Cardiac septum (tissue), 1 donor: ENCODE measurements at regions not wholly inside any gene's neighbourhood (a gene's known extent, or its start where the extent isn't known, plus 50 kb on each side); places are given as distances from the start of the nearest gene placed in this dataset.

Experiments
- DNase-seq: peaks from one replicate; pipeline ENCODE4 v3.0.0-alpha.2; 2020; ENCODE audit warnings: low spot score
- intact Hi-C: fragments of 100-400 bp; cut with DNase I; formaldehyde crosslinking; loops from one replicate; pipeline ENCODE4 v1.14.0; 2022
- donor health status: DM: no; HTN: no; CAD: no.

GRCh38 chr5:31137676-31138075 is 55.8 kb upstream of the CDH6 start:
- intact Hi-C loops, result no loop called here

GRCh38 chr5:31135542-31135941 is 57.9 kb upstream of the CDH6 start:
- intact Hi-C loops, result no loop called here
- no peak for DNase-seq

More at GRCh38 chr5:31137676-31138075, 55.8 kb upstream of the CDH6 start:
- DNase-seq, result no peak

- intact Hi-C loops, result no loop called here
- DNase-seq, result no peak
These were observed 60.0 kb upstream of the CDH6 start for GRCh38 chr5:31133488-31133887.

- DNase-seq, result no peak
- intact Hi-C loops, result no loop called here
These were observed 62.0 kb upstream of the CDH6 start for GRCh38 chr5:31131381-31131891.

GRCh38 chr5:31130676-31131075 is 62.8 kb upstream of the CDH6 start:
- no peak for DNase-seq
- intact Hi-C loops, result no loop called here

GRCh38 chr5:31124651-31125305 is 68.7 kb upstream of the CDH6 start:
- intact Hi-C loops, result no loop called here

GRCh38 chr5:31124026-31124425 is 69.5 kb upstream of the CDH6 start:
- intact Hi-C loops, result no loop called here
- no peak for DNase-seq

More at GRCh38 chr5:31124651-31125305, 68.7 kb upstream of the CDH6 start:
- no peak for DNase-seq

GRCh38 chr5:31122998-31123951 is 70.2 kb upstream of the CDH6 start:
- intact Hi-C loops, result no loop called here
- DNase-seq, result no peak

- intact Hi-C loops, result no loop called here
- DNase-seq, result no peak
These were observed 72.3 kb upstream of the CDH6 start for GRCh38 chr5:31121224-31121623.

- DNase-seq, result no peak
- intact Hi-C loops, result no loop called here
These were observed 72.9 kb upstream of the CDH6 start for GRCh38 chr5:31120642-31120948.

- intact Hi-C loops, result no loop called here
- no peak for DNase-seq
These were observed 73.4 kb upstream of the CDH6 start for GRCh38 chr5:31119938-31120641.

GRCh38 chr5:31116466-31117031 is 76.9 kb upstream of the CDH6 start:
- DNase-seq, result no peak
- intact Hi-C loops, result no loop called here

GRCh38 chr5:31114817-31115216 is 78.7 kb upstream of the CDH6 start:
- intact Hi-C loops, result no loop called here
- no peak for DNase-seq

GRCh38 chr5:31113666-31114350 is 79.7 kb upstream of the CDH6 start:
- intact Hi-C loops, result no loop called here
- no peak for DNase-seq

GRCh38 chr5:31113101-31113500 is 80.4 kb upstream of the CDH6 start:
- intact Hi-C loops, result no loop called here
- no peak for DNase-seq

GRCh38 chr5:31107091-31107518 is 86.4 kb upstream of the CDH6 start:
- DNase-seq, result no peak
- intact Hi-C loops, result no loop called here

GRCh38 chr5:31106691-31107090 is 86.8 kb upstream of the CDH6 start:
- intact Hi-C loops, result no loop called here

GRCh38 chr5:31106278-31106677 is 87.2 kb upstream of the CDH6 start:
- intact Hi-C loops, result no loop called here
- no peak for DNase-seq

More at GRCh38 chr5:31106691-31107090, 86.8 kb upstream of the CDH6 start:
- no peak for DNase-seq

GRCh38 chr5:31104775-31105174 is 88.7 kb upstream of the CDH6 start:
- intact Hi-C loops, result no loop called here
- DNase-seq, result no peak
